Tibial nerve (tissue), 4 donors: ENCODE measurements at regions not wholly inside any gene's neighbourhood (a gene's known extent, or its start where the extent isn't known, plus 50 kb on each side); places are given as distances from the start of the nearest gene placed in this dataset.

Experiments used
- DNase-seq, 2 donors: peaks; one replicate each; pipeline ENCODE4 v3.0.0-alpha.2; 2019; ENCODE audit warnings: low spot score in 2 of 2
- H3K27ac ChIP-seq, 4 donors: fragments of 200-600 bp; sonication (generic) in 3 of 4; one replicate each; pipeline ENCODE4 v1.5.1; 2017 to 2019; ENCODE audit warnings: mild to moderate bottlenecking in 1 of 4
- H3K27me3 ChIP-seq, 2 donors: fragments of 200-600 bp; sonication (generic) in 1 of 2; one replicate each; pipeline versions ENCODE4 v1.5.1 to v1.6.0; 2017 to 2019
- H3K36me3 ChIP-seq, 3 donors: fragments of 200-600 bp; sonication (generic); one replicate each; pipeline ENCODE4 v1.5.1; 2018 to 2019
- H3K4me1 ChIP-seq, 4 donors: fragments of 200-600 bp; sonication (generic) in 3 of 4; one replicate each; pipeline ENCODE4 v1.5.1; 2017 to 2019
- H3K4me3 ChIP-seq, 4 donors: fragments of 200-600 bp; sonication (generic) in 3 of 4; one replicate each; pipeline ENCODE4 v1.5.1; 2017 to 2019; ENCODE audit warnings: mild to moderate bottlenecking in 1 of 4, moderate library complexity in 1 of 4
- H3K9me3 ChIP-seq, 4 donors: fragments of 200-600 bp; sonication (generic) in 3 of 4; one replicate each; pipeline ENCODE4 v1.5.1; 2017 to 2019
- CTCF ChIP-seq, 5 experiments: fragments of 200-600 bp in 3 of 5; fragments of 450-650 bp in 2 of 5; sonication (generic) in 3 of 5; IDR thresholded peaks; one replicate each; pipeline ENCODE4 v1.5.1; 2016 to 2019; ENCODE audit warnings: antibody characterized with exemption in 5 of 5, mild to moderate bottlenecking in 3 of 5, moderate library complexity in 2 of 5
- EP300 ChIP-seq, 2 donors: sonication (generic); formaldehyde crosslinking; IDR thresholded peaks; one replicate each; pipeline ENCODE4 v1.6.1; 2017; ENCODE audit warnings: antibody characterized with exemption in 2 of 2, mild to moderate bottlenecking in 1 of 2
- POLR2A ChIP-seq, 2 donors: fragments of 450-650 bp; IDR thresholded peaks; one replicate each; pipeline ENCODE4 v1.6.1; 2017; ENCODE audit warnings: antibody characterized with exemption in 2 of 2, mild to moderate bottlenecking in 2 of 2, moderate library complexity in 2 of 2
- WGBS, 2 donors: methylation state at CpG; one replicate each; pipeline ENCODE4 v1.1.5; 2018; 5-methylcytosine and 5-hydroxymethylcytosine counted together

GRCh38 chr17:14405189-14405588, 104.3 kb downstream of the HS3ST3B1 start:
- H3K27me3 ChIP-seq, result no peaks in the 10 kb centered on the region
- TF ChIP-seq EP300 (IDR thresholded peaks at IDR 0.05) (no peak), POLR2A (IDR thresholded peaks at IDR 0.05) (no peak), CTCF (IDR thresholded peaks at IDR 0.05) (no peak)
- H3K4me1 ChIP-seq, result no peaks in the 10 kb centered on the region
- no peak overlapping the region for H3K4me3 ChIP-seq
- peaks cover 0 to 16% (median 0%) of the 10 kb centered on the region in 4 donors for H3K9me3 ChIP-seq
- WGBS, 2 donors, result 85 to 87% methylated on average over 4 of the region's 4 CpGs
- no peak overlapping the region for H3K27ac ChIP-seq
- DNase-seq, result no peak
- H3K36me3 ChIP-seq, result no peaks in the 10 kb centered on the region
